Esophagus squamous epithelium (tissue), 5 donors: ENCODE measurements at regions not wholly inside any gene's neighbourhood (a gene's known extent, or its start where the extent isn't known, plus 50 kb on each side); places are given as distances from the start of the nearest gene placed in this dataset.

Source experiments
- DNase-seq: peaks from one replicate; lab custom pipeline; 2025; lab: John Stamatoyannopoulos, UW
- H3K27ac ChIP-seq, 4 donors: fragments of 200-600 bp; sonication (generic); one replicate each; pipeline ENCODE4 v1.5.1; 2016 to 2019; ENCODE audit warnings: mild to moderate bottlenecking in 1 of 4
- H3K27me3 ChIP-seq, 4 donors: fragments of 200-600 bp; sonication (generic); 1 replicate in 3 of 4; 2 replicates in 1 of 4; pipeline versions ENCODE4 v1.5.1 to v1.6.0; 2017 to 2021; ENCODE audit warnings: antibody characterized with exemption in 1 of 4
- H3K36me3 ChIP-seq, 3 donors: fragments of 200-600 bp; sonication (generic); one replicate each; pipeline ENCODE4 v1.5.1; 2016 to 2019
- H3K4me1 ChIP-seq, 3 donors: fragments of 200-600 bp; sonication (generic); one replicate each; pipeline ENCODE4 v1.5.1; 2017 to 2019
- H3K4me3 ChIP-seq, 4 donors: fragments of 200-600 bp; sonication (generic); 1 replicate in 3 of 4; 2 replicates in 1 of 4; pipeline ENCODE4 v1.5.1; 2016 to 2019; ENCODE audit warnings: mild to moderate bottlenecking in 2 of 4, moderate library complexity in 1 of 4
- H3K9me3 ChIP-seq, 3 donors: fragments of 200-600 bp; sonication (generic); one replicate each; pipeline ENCODE4 v1.5.1; 2016 to 2019
- CTCF ChIP-seq, 6 experiments: fragments of 450-650 bp in 4 of 6; fragments of 200-600 bp in 2 of 6; sonication (generic) in 2 of 6; IDR thresholded peaks; one replicate each; pipeline ENCODE4 v1.5.1; 2016 to 2019; ENCODE audit warnings: antibody characterized with exemption in 6 of 6, mild to moderate bottlenecking in 4 of 6, moderate library complexity in 4 of 6
- POLR2A ChIP-seq, 4 donors: fragments of 450-650 bp; IDR thresholded peaks; one replicate each; pipeline ENCODE4 v1.6.1; 2017; ENCODE audit warnings: antibody characterized with exemption in 4 of 4, mild to moderate bottlenecking in 4 of 4, moderate library complexity in 3 of 4
- WGBS, 2 donors: methylation state at CpG; one replicate each; pipeline ENCODE4 v1.1.5; 2018; 5-methylcytosine and 5-hydroxymethylcytosine counted together
- intact Hi-C: fragments of 100-400 bp; cut with DNase I; formaldehyde crosslinking; loops from one replicate; pipeline ENCODE4 v1.15.0; 2022
- donor health status: DM: yes; HTN: yes; CAD: no.

DNA sequence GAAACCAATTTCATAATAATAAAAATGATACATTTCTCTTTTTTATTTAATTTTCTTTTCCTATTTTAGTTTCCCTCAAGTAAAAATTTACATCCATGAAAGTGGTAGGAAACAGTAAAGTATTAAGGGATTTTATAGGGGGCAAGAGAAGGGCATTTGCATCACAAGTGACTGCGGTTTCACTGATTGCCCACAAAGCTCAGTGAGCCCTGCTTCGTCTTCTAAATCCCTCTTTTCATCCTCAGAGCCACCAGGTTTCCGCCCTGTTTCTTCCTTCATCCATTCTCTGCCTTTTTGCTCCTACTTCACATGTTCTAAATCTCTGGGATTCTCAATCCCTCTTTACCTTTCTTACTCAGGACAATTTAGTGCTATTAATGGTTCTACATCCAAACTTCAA, 491.4 kb downstream of the LRRC70 start:
- Histone ChIP-seq H3K4me3 (no peak overlapping the region), H3K27ac (no peak overlapping the region), H3K9me3 (no peaks in the 10 kb centered on the region), H3K27me3 (no peaks in the 10 kb centered on the region), H3K36me3 (no peaks in the 10 kb centered on the region), H3K4me1 (no peaks in the 10 kb centered on the region)
- WGBS, 2 donors = 57 to 62% methylated on average over 3 of the region's 3 CpGs
- intact Hi-C loops = no loop called here
- no peak for TF ChIP-seq POLR2A (IDR thresholded peaks at IDR 0.05)
- no peak for TF ChIP-seq CTCF (IDR thresholded peaks at IDR 0.05)
- DNase-seq = no peak

DNA sequence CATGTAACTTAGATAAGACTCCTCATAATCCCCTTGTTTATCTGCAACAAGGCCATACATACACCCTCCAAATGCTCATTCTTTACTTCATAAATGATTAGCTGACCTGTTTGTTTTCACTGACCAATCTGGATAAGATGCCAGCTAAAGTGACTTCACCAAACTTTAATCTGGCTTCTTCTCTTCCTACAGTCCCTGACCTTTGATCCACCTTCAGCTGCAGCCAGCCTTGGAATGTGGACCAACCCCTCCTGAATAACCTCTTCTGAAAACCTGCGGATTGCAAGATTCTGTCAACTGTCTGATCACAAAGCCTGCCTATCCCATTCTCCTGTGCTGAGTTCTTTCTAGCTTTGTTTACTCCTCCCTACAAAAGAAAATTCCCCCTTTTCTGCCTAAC, 476.8 kb downstream of the LRRC70 start:
- intact Hi-C loops = no loop called here
- Histone ChIP-seq H3K9me3 (no peaks in the 10 kb centered on the region), H3K27me3 (no peaks in the 10 kb centered on the region), H3K4me1 (no peaks in the 10 kb centered on the region), H3K27ac (no peak overlapping the region), H3K4me3 (no peak overlapping the region), H3K36me3 (no peaks in the 10 kb centered on the region)
- WGBS, 2 donors = 7 to 45% methylated on average over 1 of the region's 1 CpG
- no peak for DNase-seq
- TF ChIP-seq CTCF (IDR thresholded peaks at IDR 0.05) = no peak
- no peak for TF ChIP-seq POLR2A (IDR thresholded peaks at IDR 0.05)

- Histone ChIP-seq H3K4me3 (no peak overlapping the region), H3K27me3 (no peaks in the 10 kb centered on the region), H3K4me1 (no peaks in the 10 kb centered on the region), H3K9me3 (no peaks in the 10 kb centered on the region), H3K36me3 (no peaks in the 10 kb centered on the region), H3K27ac (peak overlapping the region in 1 of 4 donors; percentile 34)
- DNase-seq = no peak
- intact Hi-C loops = no loop called here
- TF ChIP-seq POLR2A (IDR thresholded peaks at IDR 0.05) (no peak), CTCF (IDR thresholded peaks at IDR 0.05) (no peak)
- WGBS, 2 donors = 47 to 66% methylated on average over 5 to 6 of the region's 6 CpGs
These were observed 474.5 kb downstream of the LRRC70 start for GRCh38 chr5:63053019-63053638.

- Histone ChIP-seq H3K4me3 (no peak overlapping the region), H3K27me3 (no peaks in the 10 kb centered on the region), H3K4me1 (no peaks in the 10 kb centered on the region), H3K36me3 (no peaks in the 10 kb centered on the region), H3K9me3 (no peaks in the 10 kb centered on the region), H3K27ac (no peak overlapping the region)
- DNase-seq = no peak
- WGBS, 2 donors = 46 to 55% methylated on average over 2 of the region's 2 CpGs
- intact Hi-C loops = no loop called here
- TF ChIP-seq POLR2A (IDR thresholded peaks at IDR 0.05) = no peak
- TF ChIP-seq CTCF (IDR thresholded peaks at IDR 0.05) = no peak
These were observed 472.3 kb downstream of the LRRC70 start for GRCh38 chr5:63050916-63051315.

DNA sequence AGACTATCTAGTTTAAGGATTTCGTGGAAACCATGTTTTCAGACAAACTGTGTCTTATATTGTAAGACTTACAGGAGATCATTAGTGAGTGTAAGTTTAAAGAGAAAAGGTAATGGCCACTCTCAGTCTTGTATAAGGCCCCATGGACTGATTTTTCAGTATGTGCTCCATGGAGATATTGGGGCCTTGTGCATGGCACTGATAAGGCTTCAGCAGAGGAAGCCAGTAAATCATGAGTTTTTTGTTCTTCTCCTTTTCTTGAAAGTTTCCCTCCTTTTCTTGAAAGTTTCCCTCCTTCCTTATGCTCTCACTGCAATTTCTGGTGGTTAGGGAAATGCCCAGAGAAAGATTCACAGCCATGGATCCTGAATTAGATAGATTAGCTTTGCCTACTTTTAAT, 471.3 kb downstream of the LRRC70 start:
- Histone ChIP-seq H3K4me1 (no peaks in the 10 kb centered on the region), H3K4me3 (no peak overlapping the region), H3K27me3 (no peaks in the 10 kb centered on the region), H3K27ac (no peak overlapping the region), H3K9me3 (no peaks in the 10 kb centered on the region), H3K36me3 (no peaks in the 10 kb centered on the region)
- 43 to 55% methylated on average over 1 of the region's 1 CpG for WGBS, 2 donors
- no peak for DNase-seq
- intact Hi-C loops = no loop called here
- TF ChIP-seq POLR2A (IDR thresholded peaks at IDR 0.05) (no peak), CTCF (IDR thresholded peaks at IDR 0.05) (no peak)
